GM19025 (cell line): ENCODE measurements at regions not wholly inside any gene's neighbourhood (a gene's known extent, or its start where the extent isn't known, plus 50 kb on each side); places are given as distances from the start of the nearest gene placed in this dataset.
"Not testable (repeated sequence)": the region's sequence is repeated elsewhere in the genome, so short reads cannot be mapped to it uniquely, and the experiment has no call there.

Experiments used
- ATAC-seq: cut with Tn5 transposase; IDR thresholded peaks from one replicate; pipeline ENCODE4 v1.9.1; 2021; ENCODE audit warnings: mild to moderate bottlenecking, low read depth, moderate library complexity; ENCODE audit not compliant: unreplicated experiment

DNA sequence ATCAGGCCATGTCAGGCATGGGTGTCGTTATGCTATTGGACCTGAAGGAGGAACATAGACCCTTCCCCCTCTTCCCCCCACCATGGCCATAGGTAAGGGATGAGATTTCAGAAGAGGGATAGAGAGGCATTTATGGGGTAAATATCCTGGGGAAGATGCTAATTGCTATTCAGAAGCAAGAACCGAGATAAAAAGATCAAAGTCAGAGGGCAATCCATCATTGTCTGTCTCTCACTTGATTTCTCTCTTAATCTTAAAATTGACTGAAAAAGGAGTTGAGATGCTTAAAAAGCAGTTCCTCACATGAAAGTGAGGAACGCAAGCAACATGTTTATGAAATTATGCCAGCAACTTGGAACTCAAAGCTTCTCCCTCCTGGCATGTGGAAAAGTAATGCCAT is 212.0 kb downstream of the RPAP3 start:
- ATAC-seq, result no peak

- ATAC-seq, result no peak
These were observed 214.1 kb downstream of the RPAP3 start for GRCh38 chr12:47491516-47492305.

- ATAC-seq, result no peak
These were observed 216.9 kb downstream of the RPAP3 start for GRCh38 chr12:47488888-47489287.

DNA sequence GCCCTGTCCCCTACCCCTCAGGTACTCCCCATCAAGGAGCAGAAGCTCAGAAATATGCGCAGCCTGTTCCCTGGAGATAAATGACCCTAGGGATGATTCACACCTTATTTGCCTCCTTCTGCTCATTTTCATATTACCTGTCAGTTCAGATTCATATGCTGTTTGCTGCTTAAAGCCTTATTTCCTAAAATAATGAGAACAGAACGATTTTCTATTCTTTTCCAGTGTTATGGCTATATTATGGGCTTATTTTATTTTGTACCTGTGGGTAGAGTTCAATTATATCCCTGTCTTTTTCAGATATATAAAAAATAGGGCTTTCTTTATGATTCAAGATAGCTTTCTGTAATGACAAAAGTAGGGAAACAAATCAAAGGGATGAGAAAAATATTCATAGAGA is 224.8 kb downstream of the RPAP3 start:
- ATAC-seq, result no peak

DNA sequence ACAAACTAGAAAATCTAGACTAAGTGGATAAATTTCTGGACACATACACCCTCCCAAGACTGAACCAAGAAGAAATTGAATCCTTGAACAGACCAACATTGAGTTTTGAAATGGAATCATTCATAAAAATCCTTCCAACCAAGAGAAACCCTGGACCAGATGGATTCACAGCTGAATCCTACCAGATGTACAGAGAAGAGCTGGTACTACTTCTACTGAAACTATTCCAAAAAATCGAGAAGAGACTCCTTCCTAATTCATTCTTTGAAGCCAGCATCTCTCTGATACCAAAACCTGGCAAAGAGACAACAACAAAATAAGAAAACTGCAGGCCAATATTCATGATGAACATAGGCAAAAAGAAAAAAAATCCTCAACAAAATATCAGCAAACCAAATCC is 227.4 kb downstream of the RPAP3 start:
- ATAC-seq, result no peak

DNA sequence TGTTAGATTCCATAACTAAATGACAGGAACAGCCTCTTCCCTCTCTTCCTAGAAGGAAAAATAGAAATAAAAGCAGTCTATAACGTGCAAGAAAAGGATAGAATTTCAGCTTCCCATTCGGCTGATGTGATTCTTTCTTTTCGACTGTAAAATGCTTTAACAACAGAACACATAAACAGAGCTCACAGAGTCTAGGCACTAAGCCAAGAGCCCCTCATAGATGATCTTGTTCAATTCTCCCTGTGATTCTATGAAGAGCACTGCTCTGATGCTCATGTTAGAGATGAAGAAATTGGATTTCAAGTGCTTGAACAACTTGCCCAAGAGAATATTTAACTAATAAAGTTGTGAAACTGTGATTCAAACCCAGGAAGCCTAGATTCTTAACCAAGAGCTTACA is 232.7 kb downstream of the RPAP3 start:
- ATAC-seq, result no peak

DNA sequence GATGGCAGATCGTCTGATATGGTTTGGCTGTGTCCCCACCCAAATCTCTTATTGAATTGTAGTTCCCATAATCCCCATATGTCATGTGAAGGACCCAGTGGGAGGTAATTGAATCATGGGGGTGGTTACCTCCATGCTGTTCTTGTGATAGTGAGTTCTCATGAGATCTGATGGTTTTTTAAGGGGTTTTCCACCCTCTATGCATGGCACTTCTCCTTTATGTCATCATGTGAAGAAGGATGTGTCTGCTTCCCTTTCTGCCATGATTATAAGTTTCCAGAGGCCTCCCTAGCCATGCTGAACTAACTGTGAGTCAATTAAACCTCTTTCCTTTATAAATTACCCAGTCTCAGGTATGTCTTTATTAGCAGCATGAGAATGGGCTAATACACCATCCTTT is 235.5 kb downstream of the RPAP3 start:
- ATAC-seq, result not testable (repeated sequence)

- not testable (repeated sequence) for ATAC-seq
These were observed 241.9 kb downstream of the RPAP3 start for GRCh38 chr12:47463918-47464317.

DNA sequence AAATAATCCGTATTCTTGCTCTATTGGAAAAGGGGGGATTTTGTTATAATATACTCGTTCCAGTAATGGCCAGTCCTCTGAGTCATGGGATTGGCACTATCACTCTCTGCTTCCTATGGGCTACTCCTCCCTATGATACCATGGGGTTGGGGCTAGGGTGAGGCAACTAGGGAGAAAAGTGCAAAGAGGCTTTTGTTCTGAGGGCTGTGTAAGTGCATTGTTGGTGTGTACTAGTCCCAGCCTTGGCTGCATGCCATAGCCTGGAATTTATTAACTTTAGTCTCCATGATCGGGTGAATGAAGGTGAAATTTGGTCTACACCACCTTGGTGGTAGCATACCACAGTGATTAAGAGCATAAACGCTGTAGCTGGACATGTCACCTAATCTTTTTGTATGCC is 247.6 kb downstream of the RPAP3 start:
- no peak for ATAC-seq

DNA sequence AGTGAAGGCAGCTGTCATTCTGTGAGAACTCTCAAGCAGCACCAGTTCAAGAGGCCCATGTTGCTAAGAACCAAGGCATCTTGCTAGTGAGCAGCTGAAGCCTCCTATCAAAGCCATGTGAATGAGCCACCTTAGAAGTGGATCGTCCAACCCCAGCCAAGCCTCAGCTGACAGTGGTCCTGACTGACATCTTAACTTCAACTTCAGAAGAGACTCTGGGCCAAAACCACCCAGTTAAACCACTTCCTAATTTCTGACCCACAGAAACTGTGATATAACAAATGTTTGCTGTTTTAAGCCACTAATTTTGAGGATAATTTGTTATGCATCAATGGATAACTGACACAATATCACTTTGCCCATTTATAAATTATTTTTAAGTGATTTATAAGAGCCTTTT is 256.0 kb downstream of the RPAP3 start:
- ATAC-seq, result no peak

GRCh38 chr12:47442310-47442709 is 263.5 kb downstream of the RPAP3 start:
- no peak for ATAC-seq

GRCh38 chr12:47441490-47441889 is 264.3 kb downstream of the RPAP3 start:
- no peak for ATAC-seq

- no peak for ATAC-seq
These were observed 267.7 kb downstream of the RPAP3 start for GRCh38 chr12:47438175-47438574.

GRCh38 chr12:47437570-47437969 is 268.3 kb downstream of the RPAP3 start:
- no peak for ATAC-seq

DNA sequence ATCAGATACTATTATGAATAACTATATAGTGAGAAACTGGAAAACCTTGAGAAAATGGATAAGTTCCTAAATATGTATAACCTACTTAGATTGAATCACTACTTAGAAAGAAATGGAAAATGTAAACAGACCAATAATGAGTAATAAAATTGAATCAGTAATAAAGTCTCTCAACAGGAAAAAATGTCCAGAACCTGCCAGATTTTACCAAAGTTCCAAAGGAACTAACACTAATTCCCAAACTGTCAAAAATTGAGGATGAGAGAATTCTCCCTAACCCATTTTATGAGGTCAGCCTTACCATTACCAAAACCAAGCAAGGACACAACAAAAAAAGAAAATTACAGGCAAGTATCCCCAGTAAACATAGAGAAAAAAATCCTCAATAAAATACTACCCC is 272.0 kb downstream of the RPAP3 start:
- no peak for ATAC-seq

DNA sequence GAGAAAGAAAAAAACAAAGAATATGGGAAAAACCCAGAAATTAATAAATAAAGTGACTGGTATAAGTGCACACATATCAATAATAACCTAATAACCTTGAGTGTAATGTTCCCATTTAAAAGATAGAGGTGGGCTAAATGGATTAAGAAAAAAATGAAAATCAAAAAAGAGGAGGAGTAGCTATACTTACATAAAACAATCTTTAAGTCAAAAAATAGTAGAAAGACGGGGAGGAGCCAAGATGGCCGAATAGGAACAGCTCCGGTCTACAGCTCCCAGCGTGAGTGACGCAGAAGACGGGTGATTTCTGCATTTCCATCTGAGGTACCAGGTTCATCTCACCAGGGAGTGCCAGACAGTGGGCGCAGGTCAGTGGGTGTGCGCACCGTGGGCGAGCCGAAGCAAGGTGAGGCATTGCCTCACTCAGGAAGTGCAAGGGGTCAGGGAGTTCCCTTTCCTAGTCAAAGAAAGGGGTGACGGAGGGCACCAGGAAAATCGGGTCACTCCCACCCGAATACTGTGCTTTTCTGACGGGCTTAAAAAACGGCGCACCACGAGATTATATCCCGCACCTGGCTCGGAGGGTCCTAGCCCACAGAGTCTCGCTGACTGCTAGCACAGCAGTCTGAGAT is 279.0 kb downstream of the RPAP3 start:
- ATAC-seq, result not testable (repeated sequence)

DNA sequence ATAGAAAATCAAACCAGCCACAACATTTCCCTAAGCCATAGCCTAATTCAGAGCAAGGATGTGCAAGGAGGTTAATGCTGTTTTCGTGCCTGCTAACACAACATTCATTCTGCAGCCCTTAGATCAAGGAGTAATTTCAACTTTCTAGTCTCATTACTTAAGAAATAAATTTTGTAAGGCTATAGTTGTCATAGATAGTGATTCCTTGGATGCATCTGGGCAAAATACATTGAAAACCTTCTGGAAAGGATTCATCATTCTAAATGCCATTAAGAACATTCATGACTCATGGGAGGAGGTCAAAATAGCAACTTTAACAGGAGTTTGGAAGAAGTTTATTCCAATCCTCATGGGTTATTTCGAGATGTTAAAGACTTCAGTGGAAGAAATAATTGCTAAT is 283.2 kb downstream of the RPAP3 start:
- ATAC-seq, result no peak

GRCh38 chr12:47419497-47419896 is 286.3 kb downstream of the RPAP3 start:
- ATAC-seq, result no peak

DNA sequence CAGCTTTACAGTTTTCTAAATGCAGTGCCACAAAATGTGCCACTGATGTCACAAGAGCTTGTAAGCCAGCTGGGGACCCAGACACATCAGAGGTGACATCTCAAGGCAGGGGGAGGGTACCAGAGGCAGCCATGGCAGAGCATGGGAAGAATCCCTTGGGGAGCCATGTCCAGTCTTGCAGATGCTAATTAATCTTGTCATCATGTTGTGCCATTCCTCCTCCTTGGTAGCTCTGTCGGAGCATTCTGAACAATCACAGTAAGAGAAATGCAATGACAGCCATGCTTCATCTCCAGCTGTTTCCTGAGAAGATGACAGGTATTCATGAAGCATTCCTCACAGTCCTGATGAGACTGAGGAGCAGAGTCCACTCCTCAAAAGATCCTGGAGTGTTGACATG is 287.9 kb downstream of the RPAP3 start:
- no peak for ATAC-seq

DNA sequence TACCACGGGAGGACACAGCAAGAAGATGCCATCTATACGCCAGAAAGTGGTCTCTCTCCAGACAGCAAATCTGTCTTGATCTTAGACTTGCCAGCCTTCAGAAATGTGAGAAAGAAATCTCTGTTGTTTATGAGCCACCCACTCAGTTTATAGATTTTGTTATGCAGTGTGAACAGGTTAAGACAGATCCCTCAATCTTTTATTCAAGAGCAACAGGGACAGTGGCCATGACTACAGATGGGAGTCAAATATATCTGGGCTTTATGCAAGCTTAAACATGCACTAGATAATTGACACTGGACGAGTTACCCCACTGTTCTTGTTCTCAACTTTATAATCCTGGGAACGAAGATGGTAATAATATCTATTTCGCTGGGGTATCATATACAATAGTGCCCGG is 288.7 kb downstream of the RPAP3 start:
- ATAC-seq, result no peak

DNA sequence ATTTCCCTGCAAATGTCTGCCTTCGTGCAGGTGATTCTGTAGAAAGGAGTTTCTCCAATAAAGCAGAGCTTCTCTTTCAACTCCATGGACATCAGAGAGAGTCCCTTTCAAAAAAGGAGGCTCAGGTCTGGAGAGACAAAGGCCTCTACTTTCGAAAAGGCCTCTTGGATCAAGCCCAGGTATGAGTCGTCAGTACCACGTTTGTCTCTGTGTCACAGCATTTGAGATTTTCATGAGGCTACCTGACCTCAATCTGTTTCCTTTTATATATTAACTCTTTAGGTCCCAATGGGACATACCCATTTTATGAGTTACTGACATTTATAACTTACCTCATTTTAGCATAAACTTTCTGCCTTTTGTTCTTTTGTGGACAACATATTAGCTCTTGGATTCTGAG is 290.8 kb downstream of the RPAP3 start:
- ATAC-seq, result no peak

GRCh38 chr12:47414511-47414910 is 291.3 kb downstream of the RPAP3 start:
- no peak for ATAC-seq
